NCI-H187 (cell line): ENCODE measurements at regions not wholly inside any gene's neighbourhood (a gene's known extent, or its start where the extent isn't known, plus 50 kb on each side); places are given as distances from the start of the nearest gene placed in this dataset.
"Not testable (repeated sequence)": the region's sequence is repeated elsewhere in the genome, so short reads cannot be mapped to it uniquely, and the experiment has no call there.

ENCODE experiments used
- DNase-seq, 2 experiments: peaks; one replicate each; lab custom pipeline; 2025; lab: John Stamatoyannopoulos, UW

- peak in 1 of 2 experiments; percentile 35 for DNase-seq
Measured at GRCh38 chr6:168852376-168852884, 401.2 kb downstream of the THBS2 start.

- DNase-seq, result no peak
Measured at GRCh38 chr6:168851460-168852375, 401.9 kb downstream of the THBS2 start.

- not testable (repeated sequence) for DNase-seq
Measured at GRCh38 chr6:168850027-168850736, 403.5 kb downstream of the THBS2 start.

- no peak for DNase-seq
Measured at GRCh38 chr6:168849459-168849858, 404.2 kb downstream of the THBS2 start.

GRCh38 chr6:168848797-168849196 lies 404.8 kb downstream of the THBS2 start:
- no peak for DNase-seq

- no peak for DNase-seq
Measured at GRCh38 chr6:168844821-168845609, 404.0 kb downstream of the SMOC2 start.

GRCh38 chr6:168842632-168843212 lies 401.7 kb downstream of the SMOC2 start:
- not testable (repeated sequence) for DNase-seq

- DNase-seq, result no peak
Measured at GRCh38 chr6:168841609-168842278, 400.8 kb downstream of the SMOC2 start.

GRCh38 chr6:168840932-168841331 lies 399.9 kb downstream of the SMOC2 start:
- not testable (repeated sequence) for DNase-seq

- not testable (repeated sequence) for DNase-seq
Measured at GRCh38 chr6:168840299-168840698, 399.3 kb downstream of the SMOC2 start.

- DNase-seq, result peak; percentile 36 to 38
Measured at GRCh38 chr6:168838037-168838399, 397.0 kb downstream of the SMOC2 start.

GRCh38 chr6:168837254-168838036 lies 396.5 kb downstream of the SMOC2 start:
- DNase-seq, result peak in 1 of 2 experiments; percentile 36

GRCh38 chr6:168835991-168836390 lies 395.0 kb downstream of the SMOC2 start:
- DNase-seq, result no peak

- no peak for DNase-seq
Measured at GRCh38 chr6:168834801-168835200, 393.8 kb downstream of the SMOC2 start.

- DNase-seq, result no peak
Measured at GRCh38 chr6:168834042-168834587, 393.1 kb downstream of the SMOC2 start.

GRCh38 chr6:168828800-168829199 lies 387.8 kb downstream of the SMOC2 start:
- no peak for DNase-seq

GRCh38 chr6:168828035-168828434 lies 387.1 kb downstream of the SMOC2 start:
- DNase-seq, result no peak

GRCh38 chr6:168827586-168827871 lies 386.5 kb downstream of the SMOC2 start:
- no peak for DNase-seq

- DNase-seq, result peak in 1 of 2 experiments; percentile 11
Measured at GRCh38 chr6:168826726-168827585, 386.0 kb downstream of the SMOC2 start.
